ENCODE measurements at regions not wholly inside any gene's neighbourhood (a gene's known extent, or its start where the extent isn't known, plus 50 kb on each side); places are given as distances from the start of the nearest gene placed in this dataset.

GRCh38 chr1:30520476-30520875 lies 202.9 kb downstream of the MATN1 start:
- TF ChIP-seq TAF1 (IDR thresholded peaks at IDR 0.05; ENCODE audit: low read depth, low read length), result no peak
- TF ChIP-seq POLR2A (IDR thresholded peaks at IDR 0.05; ENCODE audit: low read depth, low read length), result no peak
- TF ChIP-seq POLR2AphosphoS5 (IDR thresholded peaks at IDR 0.05; ENCODE audit: low read depth, low read length), result no peak
- no peak for TF ChIP-seq SPI1 (IDR thresholded peaks at IDR 0.05; ENCODE audit: low read depth, low read length)
- TF ChIP-seq PAX5 (IDR thresholded peaks at IDR 0.05; ENCODE audit: insufficient read depth, low read length, severe bottlenecking), result no peak
- TF ChIP-seq POU2F2 (IDR thresholded peaks at IDR 0.05; ENCODE audit: low read depth, low read length), result no peak
